ENCODE measurements at regions not wholly inside any gene's neighbourhood (a gene's known extent, or its start where the extent isn't known, plus 50 kb on each side); places are given as distances from the start of the nearest gene placed in this dataset.

DNA sequence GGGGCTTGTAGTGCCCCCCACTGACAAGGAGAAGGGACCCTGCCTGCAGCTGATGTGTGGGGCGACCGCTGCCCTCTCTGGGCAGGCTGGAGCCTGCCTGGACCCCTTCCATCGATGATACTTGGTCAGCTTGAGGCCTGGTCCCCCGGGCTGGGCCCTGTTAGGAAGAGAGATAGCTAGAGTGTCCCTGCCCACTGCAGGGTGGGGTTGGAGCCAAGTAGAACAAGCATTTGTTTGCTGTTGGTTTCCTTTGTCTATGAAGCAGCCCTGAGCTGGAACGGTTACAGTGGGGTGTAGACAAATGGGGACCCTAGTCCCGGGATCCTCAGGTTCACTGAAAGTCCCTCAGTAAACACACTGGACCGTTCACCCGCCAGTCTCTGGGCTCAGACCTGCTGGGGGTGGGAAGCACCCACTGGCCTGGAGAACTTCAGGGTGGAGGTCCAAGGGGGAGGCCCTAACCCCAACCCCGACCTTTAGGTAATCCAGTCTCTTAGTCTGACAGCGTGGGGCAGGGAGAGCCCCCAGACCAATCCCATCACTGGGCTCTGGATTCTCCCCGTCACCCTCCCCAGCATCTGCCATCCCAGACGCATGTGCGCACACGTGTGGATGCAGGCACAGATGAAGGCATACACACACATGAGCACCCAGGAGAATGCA is 204.8 kb upstream of the ZNF536 start:
- Histone ChIP-seq H3K27me3 (ENCODE audit: control insufficient read depth in 3 of 3, insufficient read depth in 3 of 3, low read length in 3 of 3) (peaks cover 4 to 14% (median 5%) of the 10 kb centered on the region in 3 donors), H3K36me3 (ENCODE audit: control insufficient read depth in 3 of 3, insufficient read depth in 3 of 3, low read length in 3 of 3) (no peaks in the 10 kb centered on the region), H3K9ac (ENCODE audit: low read depth in 1 of 3, low read length in 3 of 3) (no peak overlapping the region)

GRCh38 chr19:30167976-30168635 is 204.1 kb upstream of the ZNF536 start:
- no peak overlapping the region for H3K4me3 ChIP-seq (ENCODE audit: low read length in 3 of 3)
- no peaks in the 10 kb centered on the region for H3K4me1 ChIP-seq (ENCODE audit: control insufficient read depth in 3 of 3, insufficient read depth in 3 of 3, low read length in 3 of 3)
- no peak overlapping the region for H3K27ac ChIP-seq (ENCODE audit: low read depth, low read length)
- no peak overlapping the region for H3K9ac ChIP-seq (ENCODE audit: low read depth in 1 of 3, low read length in 3 of 3)
- peaks cover 8 to 16% (median 10%) of the 10 kb centered on the region in 3 donors for H3K27me3 ChIP-seq (ENCODE audit: control insufficient read depth in 3 of 3, insufficient read depth in 3 of 3, low read length in 3 of 3)
- peaks cover 0 to 3% (median 2%) of the 10 kb centered on the region in 3 donors for H3K9me3 ChIP-seq (ENCODE audit: control insufficient read depth in 3 of 3, low read length in 3 of 3)
- H3K36me3 ChIP-seq (ENCODE audit: control insufficient read depth in 3 of 3, insufficient read depth in 3 of 3, low read length in 3 of 3), result no peaks in the 10 kb centered on the region

More for the DNA sequence above, 204.8 kb upstream of the ZNF536 start:
- peaks cover 0 to 3% (median 2%) of the 10 kb centered on the region in 3 donors for H3K9me3 ChIP-seq (ENCODE audit: control insufficient read depth in 3 of 3, low read length in 3 of 3)
- no peaks in the 10 kb centered on the region for H3K4me1 ChIP-seq (ENCODE audit: control insufficient read depth in 3 of 3, insufficient read depth in 3 of 3, low read length in 3 of 3)
- no peak overlapping the region for H3K4me3 ChIP-seq (ENCODE audit: low read length in 3 of 3)
- no peak overlapping the region for H3K27ac ChIP-seq (ENCODE audit: low read depth, low read length)

GRCh38 chr19:30168760-30169159 is 203.4 kb upstream of the ZNF536 start:
- Histone ChIP-seq H3K4me3 (ENCODE audit: low read length in 3 of 3) (no peak overlapping the region), H3K27ac (ENCODE audit: low read depth, low read length) (no peak overlapping the region), H3K27me3 (ENCODE audit: control insufficient read depth in 3 of 3, insufficient read depth in 3 of 3, low read length in 3 of 3) (peaks cover 8 to 17% (median 10%) of the 10 kb centered on the region in 3 donors), H3K9me3 (ENCODE audit: control insufficient read depth in 3 of 3, low read length in 3 of 3) (peaks cover 0 to 3% (median 2%) of the 10 kb centered on the region in 3 donors), H3K36me3 (ENCODE audit: control insufficient read depth in 3 of 3, insufficient read depth in 3 of 3, low read length in 3 of 3) (no peaks in the 10 kb centered on the region), H3K4me1 (ENCODE audit: control insufficient read depth in 3 of 3, insufficient read depth in 3 of 3, low read length in 3 of 3) (no peaks in the 10 kb centered on the region), H3K9ac (ENCODE audit: low read depth in 1 of 3, low read length in 3 of 3) (no peak overlapping the region)

DNA sequence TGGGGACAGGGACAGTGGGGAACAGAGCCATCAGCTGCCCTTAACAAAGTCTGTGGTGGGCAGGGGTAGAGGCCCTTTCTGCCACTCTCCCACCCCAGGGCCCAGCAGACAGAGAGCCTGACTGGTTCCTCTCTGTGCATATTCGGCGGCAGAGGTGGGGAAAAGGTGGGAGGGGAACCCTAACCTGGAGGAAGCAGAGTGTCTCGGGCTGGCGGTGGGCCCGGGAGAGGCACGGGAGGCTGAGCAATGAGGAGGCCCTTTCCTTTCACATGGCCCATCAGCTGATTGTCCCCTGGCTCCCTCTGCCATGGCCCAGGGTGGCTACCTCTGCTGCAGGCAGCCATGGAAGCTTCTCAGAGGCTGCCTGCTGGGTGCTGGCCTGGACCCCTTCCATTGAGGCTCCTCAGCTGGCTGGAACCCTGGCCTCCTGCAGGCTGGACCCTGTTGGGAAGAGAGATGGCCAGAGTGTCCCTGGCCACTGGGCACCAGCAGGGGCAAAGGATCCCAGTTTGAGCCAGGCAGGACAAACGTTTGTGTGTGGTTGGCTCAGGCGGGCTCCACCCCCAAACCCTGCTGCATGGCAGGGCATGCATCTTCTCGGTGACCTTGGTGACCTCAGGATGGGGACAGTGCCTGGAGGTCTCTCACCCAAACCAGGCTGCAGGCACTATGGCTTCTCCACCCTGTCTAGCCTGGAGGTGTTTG is 202.8 kb upstream of the ZNF536 start:
- H3K4me3 ChIP-seq (ENCODE audit: low read length in 3 of 3), result no peak overlapping the region
- H3K27me3 ChIP-seq (ENCODE audit: control insufficient read depth in 3 of 3, insufficient read depth in 3 of 3, low read length in 3 of 3), result peaks cover 8 to 17% (median 10%) of the 10 kb centered on the region in 3 donors
- H3K4me1 ChIP-seq (ENCODE audit: control insufficient read depth in 3 of 3, insufficient read depth in 3 of 3, low read length in 3 of 3), result no peaks in the 10 kb centered on the region
- no peaks in the 10 kb centered on the region for H3K36me3 ChIP-seq (ENCODE audit: control insufficient read depth in 3 of 3, insufficient read depth in 3 of 3, low read length in 3 of 3)
- no peak overlapping the region for H3K9ac ChIP-seq (ENCODE audit: low read depth in 1 of 3, low read length in 3 of 3)
- H3K9me3 ChIP-seq (ENCODE audit: control insufficient read depth in 3 of 3, low read length in 3 of 3), result peaks cover 0 to 3% (median 2%) of the 10 kb centered on the region in 3 donors
- no peak overlapping the region for H3K27ac ChIP-seq (ENCODE audit: low read depth, low read length)

GRCh38 chr19:30170081-30170480 is 202.1 kb upstream of the ZNF536 start:
- Histone ChIP-seq H3K27me3 (ENCODE audit: control insufficient read depth in 3 of 3, insufficient read depth in 3 of 3, low read length in 3 of 3) (peaks cover 8 to 17% (median 10%) of the 10 kb centered on the region in 3 donors), H3K36me3 (ENCODE audit: control insufficient read depth in 3 of 3, insufficient read depth in 3 of 3, low read length in 3 of 3) (no peaks in the 10 kb centered on the region), H3K4me1 (ENCODE audit: control insufficient read depth in 3 of 3, insufficient read depth in 3 of 3, low read length in 3 of 3) (no peaks in the 10 kb centered on the region), H3K27ac (ENCODE audit: low read depth, low read length) (no peak overlapping the region), H3K9ac (ENCODE audit: low read depth in 1 of 3, low read length in 3 of 3) (no peak overlapping the region), H3K4me3 (ENCODE audit: low read length in 3 of 3) (no peak overlapping the region), H3K9me3 (ENCODE audit: control insufficient read depth in 3 of 3, low read length in 3 of 3) (peaks cover 0 to 3% (median 2%) of the 10 kb centered on the region in 3 donors)

GRCh38 chr19:30170495-30171137 is 201.6 kb upstream of the ZNF536 start:
- no peak overlapping the region for H3K27ac ChIP-seq (ENCODE audit: low read depth, low read length)
- H3K27me3 ChIP-seq (ENCODE audit: control insufficient read depth in 3 of 3, insufficient read depth in 3 of 3, low read length in 3 of 3), result peaks cover 8 to 17% (median 10%) of the 10 kb centered on the region in 3 donors
- no peak overlapping the region for H3K4me3 ChIP-seq (ENCODE audit: low read length in 3 of 3)
- no peak overlapping the region for H3K9ac ChIP-seq (ENCODE audit: low read depth in 1 of 3, low read length in 3 of 3)
- peaks cover 0 to 3% (median 2%) of the 10 kb centered on the region in 3 donors for H3K9me3 ChIP-seq (ENCODE audit: control insufficient read depth in 3 of 3, low read length in 3 of 3)
- no peaks in the 10 kb centered on the region for H3K36me3 ChIP-seq (ENCODE audit: control insufficient read depth in 3 of 3, insufficient read depth in 3 of 3, low read length in 3 of 3)
- no peaks in the 10 kb centered on the region for H3K4me1 ChIP-seq (ENCODE audit: control insufficient read depth in 3 of 3, insufficient read depth in 3 of 3, low read length in 3 of 3)

DNA sequence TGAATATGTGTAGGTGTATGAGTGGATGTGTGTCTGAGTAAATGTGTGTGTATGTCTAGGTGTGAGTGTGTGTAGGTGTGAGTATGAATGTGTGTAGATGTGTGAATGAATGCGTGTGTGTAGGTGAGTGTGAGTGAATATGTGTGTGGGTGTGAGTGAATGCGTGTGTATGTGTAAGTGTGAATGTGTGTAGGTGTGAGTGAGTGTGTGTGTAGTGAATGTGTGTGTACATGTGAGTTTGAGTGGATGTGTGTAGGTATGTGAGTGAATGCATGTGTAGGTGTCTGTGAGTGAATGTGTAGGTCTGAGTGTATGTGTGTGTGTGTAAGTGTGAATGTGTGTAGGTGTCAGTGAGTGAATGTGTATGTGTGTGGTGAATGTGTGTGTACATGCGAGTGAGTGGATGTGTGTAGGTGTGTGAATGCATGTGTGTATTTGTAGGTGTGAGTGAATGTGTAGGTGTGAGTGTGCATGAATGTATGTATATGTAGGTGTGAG is 201.0 kb upstream of the ZNF536 start:
- Histone ChIP-seq H3K9me3 (ENCODE audit: control insufficient read depth in 3 of 3, low read length in 3 of 3) (peaks cover 0 to 3% (median 2%) of the 10 kb centered on the region in 3 donors), H3K27me3 (ENCODE audit: control insufficient read depth in 3 of 3, insufficient read depth in 3 of 3, low read length in 3 of 3) (peaks cover 8 to 17% (median 10%) of the 10 kb centered on the region in 3 donors), H3K4me3 (ENCODE audit: low read length in 3 of 3) (no peak overlapping the region), H3K27ac (ENCODE audit: low read depth, low read length) (no peak overlapping the region), H3K36me3 (ENCODE audit: control insufficient read depth in 3 of 3, insufficient read depth in 3 of 3, low read length in 3 of 3) (no peaks in the 10 kb centered on the region), H3K9ac (ENCODE audit: low read depth in 1 of 3, low read length in 3 of 3) (no peak overlapping the region), H3K4me1 (ENCODE audit: control insufficient read depth in 3 of 3, insufficient read depth in 3 of 3, low read length in 3 of 3) (no peaks in the 10 kb centered on the region)

DNA sequence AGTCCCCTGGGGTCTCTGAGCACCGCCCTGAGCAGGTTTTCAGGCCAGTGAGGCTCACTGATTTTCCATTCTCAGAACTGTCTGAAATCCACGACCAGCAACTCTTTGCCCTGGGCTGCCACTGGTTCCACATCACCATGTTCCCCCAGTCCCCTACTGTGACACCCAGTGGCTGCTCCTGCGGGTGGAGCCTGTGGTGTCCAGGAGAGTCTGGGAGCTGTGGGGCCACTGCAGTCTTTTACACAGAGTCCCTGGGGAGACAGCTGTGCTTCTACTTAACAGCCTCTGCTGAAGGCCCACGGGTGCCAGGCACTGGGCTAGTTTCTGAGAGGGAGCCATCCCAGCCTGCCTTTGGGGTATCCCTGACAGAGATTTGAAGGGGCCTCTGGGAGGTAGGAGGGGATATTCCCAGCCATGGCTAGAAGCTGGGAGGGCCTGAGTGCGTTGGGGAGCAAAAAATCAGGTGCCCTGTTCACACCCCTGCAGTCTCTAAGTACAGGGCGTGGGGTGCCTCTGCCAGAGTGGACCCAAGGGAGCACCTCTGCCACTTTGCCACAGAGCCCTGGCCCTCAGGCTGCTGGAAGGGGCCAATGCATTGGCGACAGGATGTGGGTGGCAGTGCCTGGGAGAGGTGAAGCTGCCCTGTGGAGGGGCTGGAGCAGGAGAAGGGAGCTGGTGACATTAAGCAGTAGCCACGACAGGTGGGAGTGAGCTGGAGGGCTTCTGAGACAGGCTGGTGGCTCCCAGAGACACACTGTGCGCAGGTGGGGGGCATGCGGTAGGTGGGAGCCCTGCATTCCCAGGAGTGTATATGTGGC is 200.2 kb upstream of the ZNF536 start:
- peaks cover 0 to 3% (median 2%) of the 10 kb centered on the region in 3 donors for H3K9me3 ChIP-seq (ENCODE audit: control insufficient read depth in 3 of 3, low read length in 3 of 3)
- no peaks in the 10 kb centered on the region for H3K4me1 ChIP-seq (ENCODE audit: control insufficient read depth in 3 of 3, insufficient read depth in 3 of 3, low read length in 3 of 3)
- no peak overlapping the region for H3K9ac ChIP-seq (ENCODE audit: low read depth in 1 of 3, low read length in 3 of 3)
- H3K36me3 ChIP-seq (ENCODE audit: control insufficient read depth in 3 of 3, insufficient read depth in 3 of 3, low read length in 3 of 3), result no peaks in the 10 kb centered on the region
- H3K27me3 ChIP-seq (ENCODE audit: control insufficient read depth in 3 of 3, insufficient read depth in 3 of 3, low read length in 3 of 3), result peaks cover 8 to 17% (median 10%) of the 10 kb centered on the region in 3 donors
- H3K4me3 ChIP-seq (ENCODE audit: low read length in 3 of 3), result no peak overlapping the region
- no peak overlapping the region for H3K27ac ChIP-seq (ENCODE audit: low read depth, low read length)

GRCh38 chr19:30172613-30173242 is 199.5 kb upstream of the ZNF536 start:
- no peaks in the 10 kb centered on the region for H3K4me1 ChIP-seq (ENCODE audit: control insufficient read depth in 3 of 3, insufficient read depth in 3 of 3, low read length in 3 of 3)
- no peak overlapping the region for H3K9ac ChIP-seq (ENCODE audit: low read depth in 1 of 3, low read length in 3 of 3)
- no peak overlapping the region for H3K27ac ChIP-seq (ENCODE audit: low read depth, low read length)
- peaks cover 0 to 3% (median 2%) of the 10 kb centered on the region in 3 donors for H3K9me3 ChIP-seq (ENCODE audit: control insufficient read depth in 3 of 3, low read length in 3 of 3)
- H3K27me3 ChIP-seq (ENCODE audit: control insufficient read depth in 3 of 3, insufficient read depth in 3 of 3, low read length in 3 of 3), result peaks cover 8 to 17% (median 10%) of the 10 kb centered on the region in 3 donors
- H3K4me3 ChIP-seq (ENCODE audit: low read length in 3 of 3), result no peak overlapping the region
- H3K36me3 ChIP-seq (ENCODE audit: control insufficient read depth in 3 of 3, insufficient read depth in 3 of 3, low read length in 3 of 3), result no peaks in the 10 kb centered on the region

Measured in skeletal muscle tissue (tissue), 3 donors.